Stimulated activated CD4-positive, alpha-beta T cell treated with anti-CD3 and anti-CD28 coated beads, Interleukin-15, amount 100 ng/mL, for 48 hours (primary cell): ENCODE measurements at regions not wholly inside any gene's neighbourhood (a gene's known extent, or its start where the extent isn't known, plus 50 kb on each side); places are given as distances from the start of the nearest gene placed in this dataset.

ENCODE experiments used
- DNase-seq, 2 donors: peaks; one replicate each; pipeline ENCODE4 v3.0.0-alpha.2; 2020; ENCODE audit warnings: low read depth in 2 of 2

- no peak for DNase-seq
Measured at GRCh38 chr11:127616158-127616557, 615.6 kb upstream of the KIRREL3 start.

GRCh38 chr11:127612607-127613006 lies 612.0 kb upstream of the KIRREL3 start:
- DNase-seq, result no peak

- DNase-seq, result no peak
Measured at GRCh38 chr11:127609025-127609773, 608.6 kb upstream of the KIRREL3 start.

DNA sequence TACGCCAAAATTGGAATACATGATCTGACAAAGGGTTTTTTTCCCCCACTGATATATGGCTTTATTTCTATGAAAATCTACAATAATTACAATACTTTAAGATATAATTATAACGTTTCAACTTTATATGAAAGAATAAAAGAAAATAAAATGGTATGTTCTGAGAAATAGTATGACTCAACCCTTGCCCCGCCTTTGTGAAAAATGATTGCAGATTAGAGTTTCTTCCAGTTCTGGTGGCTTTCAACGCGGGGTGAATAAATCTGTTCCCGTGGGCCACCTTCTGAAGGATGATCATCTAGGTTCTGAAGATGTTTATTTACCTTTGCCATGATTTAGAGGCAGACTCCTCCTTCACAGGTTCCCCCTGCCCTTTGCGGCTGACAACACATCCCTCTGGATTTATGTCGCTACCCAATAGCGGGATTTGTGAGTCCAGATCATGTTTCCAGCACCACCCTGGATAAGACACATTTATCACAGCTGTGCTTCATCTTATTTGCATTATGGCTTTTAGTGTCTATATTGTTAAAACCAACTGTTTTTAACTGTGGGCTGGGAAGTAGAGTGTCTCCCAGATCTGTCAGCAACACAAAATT lies 607.0 kb upstream of the KIRREL3 start:
- no peak for DNase-seq

- no peak for DNase-seq
Measured at GRCh38 chr11:127601578-127601977, 601.0 kb upstream of the KIRREL3 start.

DNA sequence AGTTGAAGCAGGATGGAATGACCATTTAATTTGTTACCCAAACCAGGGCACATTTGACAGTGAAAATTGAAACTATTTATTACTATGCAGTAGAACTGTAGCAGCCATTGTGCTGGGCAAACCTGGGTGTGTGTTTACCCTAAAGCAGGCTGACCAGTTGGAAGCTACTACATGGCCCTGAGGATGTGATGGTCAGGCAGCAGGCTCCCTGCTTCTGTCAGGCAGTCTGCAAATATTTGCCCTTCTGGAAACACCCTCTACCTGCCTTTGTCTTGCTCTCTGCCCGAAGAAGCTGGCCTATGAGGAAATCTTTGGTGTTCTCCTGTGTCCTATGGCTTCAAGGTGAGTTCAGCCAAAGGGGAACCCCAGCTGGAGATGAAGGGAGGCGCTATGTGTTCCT lies 600.1 kb upstream of the KIRREL3 start:
- no peak for DNase-seq

DNA sequence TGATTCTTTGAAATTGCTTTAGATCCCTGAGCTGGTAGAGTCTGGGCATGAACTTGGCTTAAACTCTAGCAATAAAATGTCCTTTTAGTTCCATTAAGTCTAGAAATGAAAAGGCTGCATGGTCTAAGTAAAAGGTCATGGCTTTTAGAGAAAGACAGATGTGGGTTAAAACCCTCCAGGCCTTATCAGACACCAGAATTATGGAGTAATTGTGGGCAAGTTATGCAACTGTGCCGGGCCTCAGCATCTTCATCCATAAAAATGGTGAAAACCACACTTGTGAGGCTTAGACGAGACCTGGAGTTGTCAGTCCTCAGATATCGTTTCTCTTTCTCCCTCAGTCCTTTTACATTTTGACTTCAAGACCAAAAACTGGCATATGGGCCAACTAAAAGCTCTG lies 597.9 kb upstream of the KIRREL3 start:
- no peak for DNase-seq

DNA sequence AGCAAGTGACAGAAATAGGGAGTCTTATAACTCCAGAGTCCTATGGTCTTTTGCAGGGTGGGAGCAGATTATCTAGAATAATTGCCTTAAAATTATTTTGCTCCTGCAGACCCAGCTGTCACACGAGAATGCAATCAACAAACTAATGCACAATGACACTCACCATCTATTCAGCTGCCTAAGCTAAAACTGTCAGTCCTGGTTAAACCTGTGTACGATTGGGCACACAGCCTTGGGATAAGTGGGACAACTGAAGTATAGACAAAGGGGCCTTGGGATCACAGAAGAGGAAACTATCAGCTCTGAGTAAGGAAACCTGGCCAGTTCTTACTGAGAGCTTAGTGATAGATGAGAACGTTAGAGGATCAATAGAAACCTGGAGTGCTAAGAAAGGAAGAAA lies 595.9 kb upstream of the KIRREL3 start:
- DNase-seq, result no peak

DNA sequence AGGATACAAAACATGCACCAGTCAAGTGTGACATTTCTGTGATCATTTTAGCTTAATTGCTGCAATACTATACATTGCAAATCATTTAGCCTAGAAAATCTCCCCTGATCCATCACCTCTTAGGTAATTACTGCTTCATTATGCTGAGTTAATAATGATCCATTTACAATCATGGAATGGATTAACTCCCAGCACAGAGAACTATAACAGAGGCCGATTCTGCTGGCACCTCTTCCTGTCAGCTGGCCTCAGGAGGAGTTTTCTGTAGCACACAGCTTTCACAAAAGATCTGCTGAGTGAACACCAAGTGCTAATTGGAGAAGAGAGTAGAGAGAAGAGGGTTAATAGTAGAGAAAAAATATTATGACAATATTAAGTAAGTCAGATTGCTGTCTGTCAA lies 591.8 kb upstream of the KIRREL3 start:
- DNase-seq, result no peak

DNA sequence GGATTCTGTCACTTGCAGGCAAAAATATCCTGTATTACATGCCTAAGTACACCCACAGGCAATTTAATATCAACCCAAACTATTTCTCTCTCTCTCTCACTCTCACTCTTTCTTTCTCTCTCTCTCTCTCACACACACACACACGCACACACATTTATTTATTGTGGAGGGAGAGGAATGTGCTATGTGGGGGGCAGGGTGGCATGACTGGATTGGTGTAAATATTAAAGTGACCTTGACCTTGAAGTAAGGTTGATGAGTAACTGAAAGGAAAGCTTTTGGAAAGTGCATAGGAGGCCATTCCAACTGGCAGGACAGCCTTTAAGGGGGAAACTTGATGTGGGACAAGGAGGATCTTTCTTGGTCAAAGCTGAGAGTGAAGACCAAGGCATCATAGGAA lies 589.7 kb upstream of the KIRREL3 start:
- no peak for DNase-seq

DNA sequence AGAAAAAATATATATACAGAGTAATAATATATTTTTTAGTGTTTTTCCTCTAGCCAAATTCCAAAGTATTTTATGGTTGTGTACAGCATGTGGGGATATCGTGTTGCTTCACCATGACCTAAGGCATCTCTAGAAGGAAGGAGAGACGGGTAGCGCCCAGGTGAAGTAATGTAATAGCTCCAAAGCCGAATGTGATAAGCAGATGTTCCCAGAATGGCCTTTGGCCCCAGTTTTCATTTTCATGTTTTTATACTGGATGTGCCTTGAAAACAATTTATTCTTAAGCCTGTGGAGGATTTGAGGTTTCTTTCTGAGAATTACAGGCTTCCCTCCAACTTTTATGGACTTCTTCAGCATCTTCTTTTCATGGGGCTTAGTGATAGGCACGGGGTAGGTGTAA lies 587.9 kb upstream of the KIRREL3 start:
- DNase-seq, result no peak

DNA sequence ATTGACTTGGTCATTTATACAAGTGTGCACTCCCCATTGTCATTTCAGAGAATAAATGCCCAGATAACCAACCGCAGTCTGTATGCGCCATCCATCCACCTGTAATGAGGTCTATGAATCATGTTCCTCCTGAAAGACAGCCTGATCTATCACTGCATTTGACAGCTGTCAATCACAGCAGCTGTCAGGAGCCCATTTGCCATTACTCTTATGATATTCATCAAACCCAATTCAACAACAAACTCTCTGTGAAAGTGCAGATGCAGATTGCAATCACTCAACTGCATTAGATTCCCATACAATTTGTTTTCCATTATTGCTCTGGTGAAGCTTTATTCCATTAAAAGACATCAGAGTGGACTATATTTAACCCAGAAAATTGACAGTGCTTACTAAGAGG lies 586.9 kb upstream of the KIRREL3 start:
- no peak for DNase-seq

GRCh38 chr11:127576210-127576609 lies 575.6 kb upstream of the KIRREL3 start:
- no peak for DNase-seq

- DNase-seq, result no peak
Measured at GRCh38 chr11:127574478-127574877, 573.9 kb upstream of the KIRREL3 start.

DNA sequence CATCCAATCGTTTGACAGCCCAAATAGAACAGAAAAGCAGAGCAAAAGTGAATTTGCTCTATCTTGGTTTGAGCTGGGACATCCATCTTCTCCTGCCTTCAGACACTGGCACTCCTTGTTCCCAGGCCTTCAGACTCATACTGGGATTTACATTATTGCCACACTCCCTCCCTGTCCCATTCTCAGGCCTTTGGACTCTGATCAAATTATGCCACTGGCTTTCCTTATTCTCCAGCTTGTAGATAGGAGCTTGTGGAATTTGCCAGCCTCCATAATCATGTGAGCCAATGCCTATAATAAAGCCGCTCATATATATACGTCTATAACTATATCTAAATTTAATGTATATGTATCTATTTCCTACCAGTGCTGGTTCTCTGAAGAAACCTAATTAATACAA lies 568.3 kb upstream of the KIRREL3 start:
- DNase-seq, result no peak

- no peak for DNase-seq
Measured at GRCh38 chr11:127567237-127567932, 566.8 kb upstream of the KIRREL3 start.

DNA sequence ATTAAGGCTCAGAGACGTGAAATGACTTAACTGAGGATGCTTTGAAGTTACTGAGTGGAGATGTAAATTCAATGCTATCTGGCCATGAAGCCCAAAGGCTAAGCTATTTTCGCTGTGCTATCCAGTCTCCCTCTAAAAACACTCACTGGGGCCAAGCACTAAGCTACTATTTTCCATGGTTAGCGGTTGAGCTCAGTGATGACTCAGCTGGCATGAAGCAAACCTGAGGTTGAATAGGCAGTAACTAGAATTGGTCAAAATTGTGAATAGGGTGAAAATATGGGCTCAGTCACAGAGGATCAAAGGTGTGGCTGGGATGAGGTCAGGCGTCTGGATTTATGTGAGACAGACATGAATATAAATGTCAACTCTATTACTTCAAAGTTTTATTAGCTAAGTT lies 564.2 kb upstream of the KIRREL3 start:
- no peak for DNase-seq

DNA sequence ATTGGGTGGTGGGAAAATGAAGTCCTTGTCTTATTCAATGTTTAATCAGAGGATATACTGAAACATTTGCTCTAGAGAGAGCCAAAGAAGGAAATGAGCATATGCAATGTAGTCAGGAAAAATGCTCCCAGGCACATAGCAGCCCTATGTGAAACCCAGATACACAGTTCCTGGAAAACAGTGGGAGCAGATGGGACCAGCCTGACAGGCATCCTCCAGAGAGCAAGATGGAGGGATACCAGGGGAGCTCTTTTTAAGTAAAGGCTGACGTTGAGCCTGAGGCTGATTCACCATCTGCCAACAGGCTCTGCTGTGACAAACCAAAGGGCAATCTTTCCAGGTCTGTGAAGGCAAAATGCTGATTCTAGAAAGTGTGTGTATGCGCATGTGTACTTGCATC lies 559.4 kb upstream of the KIRREL3 start:
- no peak for DNase-seq

- DNase-seq, result no peak
Measured at GRCh38 chr11:127552446-127552845, 551.9 kb upstream of the KIRREL3 start.

DNA sequence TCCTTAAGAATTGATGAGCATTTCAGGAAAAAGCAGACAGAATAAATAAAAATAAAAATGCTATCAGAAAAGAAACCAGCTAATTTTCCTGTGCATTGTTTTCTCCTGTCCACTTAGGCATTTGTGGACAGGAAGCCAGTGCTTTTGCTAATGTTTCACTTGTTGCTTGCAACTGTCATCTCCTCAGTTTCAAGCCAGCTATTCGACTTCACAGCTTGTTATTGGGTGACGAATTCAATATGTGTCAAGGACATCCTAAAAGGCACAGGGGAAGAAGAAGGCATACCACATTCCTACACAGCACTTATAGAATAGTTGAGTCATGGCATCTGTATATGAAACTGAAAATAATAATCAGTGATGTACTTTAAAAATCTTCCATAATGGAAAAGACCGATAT lies 530.6 kb upstream of the KIRREL3 start:
- DNase-seq, result no peak

- DNase-seq, result no peak
Measured at GRCh38 chr11:127528297-127528696, 527.7 kb upstream of the KIRREL3 start.

DNA sequence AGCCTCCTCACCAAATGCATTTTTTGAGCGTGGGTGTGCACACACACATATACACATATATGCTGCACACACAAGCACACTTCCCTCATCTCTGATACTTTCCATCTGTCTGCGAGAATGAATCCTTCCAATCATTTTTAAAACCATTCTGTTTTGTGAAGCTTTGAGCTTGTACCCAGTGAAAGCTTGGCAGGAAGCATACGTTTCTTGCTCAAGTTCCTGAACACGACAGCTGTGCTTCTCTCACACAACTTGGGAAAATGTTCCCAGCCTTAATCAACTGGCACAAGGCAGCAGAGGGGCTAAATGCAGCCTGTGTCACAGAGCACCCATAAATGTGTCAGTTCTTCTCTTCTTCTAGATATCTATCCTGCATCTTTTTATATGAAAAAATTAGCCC lies 524.0 kb upstream of the KIRREL3 start:
- DNase-seq, result no peak

DNA sequence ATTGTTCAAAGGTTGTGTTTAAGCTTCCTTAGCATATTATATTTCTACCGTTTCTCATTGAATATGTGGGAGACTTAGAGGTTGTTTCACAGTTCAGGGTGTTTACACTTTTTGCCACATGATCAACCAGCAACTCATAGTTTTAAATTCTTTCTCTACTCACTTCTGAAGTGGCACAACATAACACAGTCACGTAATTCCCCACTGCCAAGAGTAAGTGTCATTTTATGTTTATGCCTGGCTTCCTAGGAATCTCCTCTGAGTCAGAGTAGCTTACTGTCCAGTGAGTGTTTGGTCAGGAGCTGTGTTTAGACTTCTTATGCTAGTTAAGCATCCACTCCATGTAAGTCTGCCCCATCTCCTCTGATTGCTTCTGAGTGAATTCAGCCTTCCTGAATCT lies 520.8 kb upstream of the KIRREL3 start:
- no peak for DNase-seq
